Endodermal cell (in vitro differentiated cells): ENCODE measurements at regions not wholly inside any gene's neighbourhood (a gene's known extent, or its start where the extent isn't known, plus 50 kb on each side); places are given as distances from the start of the nearest gene placed in this dataset.

Experiments used
- DNase-seq: peaks from one replicate; pipeline ENCODE4 v3.0.0-alpha.2; 2017
- H3K27ac ChIP-seq: 2 replicates; pipeline ENCODE4 v1.5.1; 2013; ENCODE audit warnings: mild to moderate bottlenecking, low read depth, low read length, moderate library complexity
- H3K27me3 ChIP-seq: 2 replicates; pipeline ENCODE4 v1.6.1; 2013; ENCODE audit warnings: mild to moderate bottlenecking, low read length, moderate library complexity; ENCODE audit not compliant: insufficient read depth, control insufficient read depth, poor library complexity, severe bottlenecking
- H3K36me3 ChIP-seq: 2 replicates; pipeline ENCODE4 v1.7.0; 2013; ENCODE audit warnings: mild to moderate bottlenecking, low read length, moderate library complexity; ENCODE audit not compliant: control insufficient read depth, insufficient read depth
- H3K4me1 ChIP-seq: one replicate; pipeline ENCODE4 v1.7.0; 2013; ENCODE audit warnings: low read length; ENCODE audit not compliant: control insufficient read depth, insufficient read depth
- H3K4me3 ChIP-seq: 2 replicates; pipeline ENCODE4 v1.5.1; 2013; ENCODE audit warnings: mild to moderate bottlenecking, low read length, moderate library complexity
- H3K9ac ChIP-seq: 2 replicates; pipeline ENCODE4 v1.6.1; 2013; ENCODE audit warnings: mild to moderate bottlenecking, low read length, moderate library complexity; ENCODE audit not compliant: poor library complexity, severe bottlenecking; ENCODE audit errors: extremely low read depth
- H3K9me3 ChIP-seq: 2 replicates; pipeline ENCODE4 v1.6.1; 2013; ENCODE audit warnings: mild to moderate bottlenecking, low read length, moderate library complexity; ENCODE audit not compliant: control insufficient read depth
- H3K27ac Mint-ChIP-seq: 2 replicates; pipeline ENCODE4 v1.8.0; 2020; ENCODE audit warnings: mixed read lengths
- H3K27me3 Mint-ChIP-seq: 2 replicates; pipeline ENCODE4 v1.8.0; 2021; ENCODE audit warnings: mild to moderate bottlenecking, mixed read lengths; ENCODE audit not compliant: insufficient read depth
- H3K36me3 Mint-ChIP-seq: 2 replicates; pipeline ENCODE4 v1.8.0; 2020; ENCODE audit warnings: low read depth, mixed read lengths
- H3K4me1 Mint-ChIP-seq: 2 replicates; pipeline ENCODE4 v1.8.0; 2020; ENCODE audit warnings: mixed read lengths
- H3K4me3 Mint-ChIP-seq: 2 replicates; pipeline ENCODE4 v1.8.0; 2020; ENCODE audit warnings: mild to moderate bottlenecking, moderate library complexity, mixed read lengths
- H3K9me3 Mint-ChIP-seq: 2 replicates; pipeline ENCODE4 v1.8.0; 2020; ENCODE audit warnings: mild to moderate bottlenecking, mixed read lengths
- CTCF ChIP-seq: fragments of 200-600 bp; sonication (generic); conservative IDR thresholded peaks from 2 replicates; pipeline ENCODE4 v1.5.0; 2021; ENCODE audit warnings: antibody characterized with exemption, mild to moderate bottlenecking
- WGBS, 2 experiments: methylation state at CpG; one replicate each; pipeline versions ENCODE4 v1.1.5 to v1.1.7; 2013; ENCODE audit warnings: missing lambda C conversion rate in 2 of 2, mixed read lengths in 1 of 2; ENCODE audit not compliant: insufficient coverage in 1 of 2, insufficient read length in 1 of 2; 5-methylcytosine and 5-hydroxymethylcytosine counted together

- no peak overlapping the region for H3K4me3 Mint-ChIP-seq
- peaks cover 12% of the 10 kb centered on the region for H3K27me3 Mint-ChIP-seq
- H3K36me3 Mint-ChIP-seq, result no peaks in the 10 kb centered on the region
- Histone ChIP-seq H3K9ac (no peak overlapping the region), H3K36me3 (no peaks in the 10 kb centered on the region), H3K4me1 (no peaks in the 10 kb centered on the region), H3K27me3 (peaks cover 53% of the 10 kb centered on the region), H3K4me3 (no peak overlapping the region), H3K9me3 (no peaks in the 10 kb centered on the region), H3K27ac (no peak overlapping the region)
- no peak for DNase-seq
- no peak for TF ChIP-seq CTCF
- H3K4me1 Mint-ChIP-seq, result no peaks in the 10 kb centered on the region
- no peak overlapping the region for H3K27ac Mint-ChIP-seq
- peaks cover 4% of the 10 kb centered on the region for H3K9me3 Mint-ChIP-seq
Measured at GRCh38 chr7:132023466-132023865, 467.0 kb upstream of the PODXL start.

DNA sequence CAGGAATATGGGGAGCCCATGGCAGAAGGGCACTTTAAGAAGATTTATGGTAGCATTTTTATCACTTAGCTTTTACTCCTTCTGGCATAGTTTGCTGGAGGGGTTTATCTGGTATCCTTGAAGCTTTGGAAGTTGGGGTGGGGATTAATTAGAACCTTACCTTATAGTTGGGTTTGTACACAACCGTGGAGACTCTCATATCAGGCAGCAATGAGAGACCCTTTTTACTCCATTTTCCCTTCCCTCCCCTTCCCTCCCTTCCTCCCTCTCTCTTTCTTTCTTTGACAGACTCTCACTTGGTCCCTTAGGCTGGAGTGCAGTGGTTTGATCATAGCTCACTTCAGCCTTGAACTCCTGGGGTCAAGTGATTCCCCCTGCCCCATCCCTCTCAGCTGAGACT is 465.8 kb upstream of the PODXL start:
- Histone ChIP-seq H3K9ac (no peak overlapping the region), H3K36me3 (no peaks in the 10 kb centered on the region), H3K9me3 (no peaks in the 10 kb centered on the region), H3K4me3 (no peak overlapping the region), H3K27me3 (peaks cover 40% of the 10 kb centered on the region), H3K27ac (no peak overlapping the region), H3K4me1 (no peaks in the 10 kb centered on the region)
- Mint-ChIP-seq H3K36me3 (no peaks in the 10 kb centered on the region), H3K27me3 (peaks cover 4% of the 10 kb centered on the region), H3K4me3 (no peak overlapping the region), H3K27ac (no peak overlapping the region), H3K9me3 (peaks cover 4% of the 10 kb centered on the region), H3K4me1 (no peaks in the 10 kb centered on the region)
- no peak for DNase-seq
- no CpG with 5 or more reads among the region's 1 CpG for WGBS, 2 experiments
- TF ChIP-seq CTCF, result no peak

GRCh38 chr7:132019703-132020102 is 463.3 kb upstream of the PODXL start:
- WGBS, 2 experiments, result 75 to 91% methylated on average over 1 of the region's 1 CpG
- H3K4me3 Mint-ChIP-seq, result no peak overlapping the region
- no peaks in the 10 kb centered on the region for H3K36me3 Mint-ChIP-seq

More at GRCh38 chr7:132019703-132020102, 463.3 kb upstream of the PODXL start:
- Histone ChIP-seq H3K4me3 (no peak overlapping the region), H3K9me3 (peaks cover 11% of the 10 kb centered on the region), H3K9ac (no peak overlapping the region), H3K4me1 (no peaks in the 10 kb centered on the region), H3K27ac (no peak overlapping the region), H3K27me3 (peaks cover 18% of the 10 kb centered on the region), H3K36me3 (no peaks in the 10 kb centered on the region)
- TF ChIP-seq CTCF, result no peak
- H3K4me1 Mint-ChIP-seq, result no peaks in the 10 kb centered on the region
- peaks cover 12% of the 10 kb centered on the region for H3K9me3 Mint-ChIP-seq
- no peak for DNase-seq
- H3K27me3 Mint-ChIP-seq, result peaks cover 6% of the 10 kb centered on the region
- no peak overlapping the region for H3K27ac Mint-ChIP-seq
